ENCODE measurements at regions not wholly inside any gene's neighbourhood (a gene's known extent, or its start where the extent isn't known, plus 50 kb on each side); places are given as distances from the start of the nearest gene placed in this dataset.

DNA sequence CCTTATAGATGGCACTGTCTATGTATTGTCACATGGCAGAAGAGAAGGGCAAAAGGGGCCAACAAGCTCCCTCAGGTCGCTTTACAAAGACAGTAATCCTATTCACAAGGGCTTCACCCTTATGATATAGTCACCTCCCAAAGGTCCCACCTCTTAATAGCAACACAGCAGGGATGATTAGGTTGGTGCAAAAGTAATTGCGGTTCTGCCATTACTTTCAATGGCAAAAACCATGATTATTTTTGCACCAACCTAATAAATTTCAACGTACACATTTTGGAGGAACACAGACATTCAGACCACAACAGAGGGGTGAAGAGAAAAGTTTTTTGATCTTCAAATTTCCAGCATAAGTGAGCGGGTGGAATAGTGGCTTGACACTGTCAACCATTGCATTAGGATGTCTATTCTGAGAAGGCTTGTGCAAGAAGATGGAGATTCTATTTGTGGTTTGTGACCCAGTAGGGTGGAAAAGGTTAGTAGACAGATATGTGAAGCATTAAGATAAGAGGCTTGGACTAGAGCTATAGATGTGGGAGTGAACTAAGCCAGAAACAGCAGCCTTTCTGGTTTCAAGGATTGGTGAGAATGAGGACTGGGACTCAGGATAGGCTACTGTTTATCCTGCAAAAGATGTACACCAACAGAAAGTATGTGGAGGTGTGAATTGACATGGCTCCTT, 75.5 kb upstream of the CPSF6 start:
- TF ChIP-seq, protein P1, sequence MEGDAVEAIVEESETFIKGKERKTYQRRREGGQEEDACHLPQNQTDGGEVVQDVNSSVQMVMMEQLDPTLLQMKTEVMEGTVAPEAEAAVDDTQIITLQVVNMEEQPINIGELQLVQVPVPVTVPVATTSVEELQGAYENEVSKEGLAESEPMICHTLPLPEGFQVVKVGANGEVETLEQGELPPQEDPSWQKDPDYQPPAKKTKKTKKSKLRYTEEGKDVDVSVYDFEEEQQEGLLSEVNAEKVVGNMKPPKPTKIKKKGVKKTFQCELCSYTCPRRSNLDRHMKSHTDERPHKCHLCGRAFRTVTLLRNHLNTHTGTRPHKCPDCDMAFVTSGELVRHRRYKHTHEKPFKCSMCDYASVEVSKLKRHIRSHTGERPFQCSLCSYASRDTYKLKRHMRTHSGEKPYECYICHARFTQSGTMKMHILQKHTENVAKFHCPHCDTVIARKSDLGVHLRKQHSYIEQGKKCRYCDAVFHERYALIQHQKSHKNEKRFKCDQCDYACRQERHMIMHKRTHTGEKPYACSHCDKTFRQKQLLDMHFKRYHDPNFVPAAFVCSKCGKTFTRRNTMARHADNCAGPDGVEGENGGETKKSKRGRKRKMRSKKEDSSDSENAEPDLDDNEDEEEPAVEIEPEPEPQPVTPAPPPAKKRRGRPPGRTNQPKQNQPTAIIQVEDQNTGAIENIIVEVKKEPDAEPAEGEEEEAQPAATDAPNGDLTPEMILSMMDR (IDR thresholded peaks at IDR 0.05), result no peak
- no peak for TF ChIP-seq EZH2 (IDR thresholded peaks at IDR 0.05; ENCODE audit: borderline replicate concordance, insufficient read depth, low read depth, low read length, poor library complexity, severe bottlenecking)
- H3K9me3 Mint-ChIP-seq (ENCODE audit: insufficient read depth), result no peaks in the 10 kb centered on the region
- Histone ChIP-seq H3K4me3 (ENCODE audit: control extremely low read depth in 1 of 5, extremely low read depth in 1 of 5, insufficient read depth in 1 of 5, low read depth in 2 of 5, low read length in 4 of 5) (no peak overlapping the region), H3K36me3 (replicated peaks in 1 of 2; ENCODE audit: control extremely low read depth in 1 of 2, control insufficient read depth in 1 of 2, extremely low read depth in 1 of 2, insufficient read depth in 2 of 2, low read length in 1 of 2) (no peaks in the 10 kb centered on the region), H3K9me3 (ENCODE audit: control extremely low read depth in 1 of 3, control insufficient read depth in 2 of 3, insufficient read depth in 1 of 3, low read length in 2 of 3) (no peaks in the 10 kb centered on the region), H3K9ac (ENCODE audit: low read length) (no peak overlapping the region), H3K79me2 (ENCODE audit: control insufficient read depth, insufficient read depth, low read length) (no peaks in the 10 kb centered on the region), H3K4me2 (replicated peaks; ENCODE audit: low read depth, low read length, poor library complexity, severe bottlenecking) (no peak overlapping the region), H3K4me1 (ENCODE audit: control insufficient read depth in 2 of 2, insufficient read depth in 2 of 2, low read length in 2 of 2) (no peaks in the 10 kb centered on the region), H3K27ac (ENCODE audit: low read length in 2 of 2) (no peak overlapping the region), H4K20me1 (ENCODE audit: control insufficient read depth, insufficient read depth, low read length, poor library complexity, severe bottlenecking) (no peaks in the 10 kb centered on the region), H2AFZ (ENCODE audit: insufficient read depth, low read depth, low read length, poor library complexity, severe bottlenecking) (no peak overlapping the region), H3K27me3 (replicated peaks in 1 of 4; ENCODE audit: control extremely low read depth in 1 of 4, control insufficient read depth in 3 of 4, insufficient read depth in 4 of 4, low read length in 3 of 4) (no peaks in the 10 kb centered on the region)
- CTCF ChIA-PET, result interaction anchor here (1.7 kb wide), 1 partner anchor 8 kb away, joined by 11 read pairs; no protein-coding TSS in a partner anchor
- POLR2A ChIA-PET, result no interaction called here
- H3K27me3 Mint-ChIP-seq, result no peaks in the 10 kb centered on the region
- H3K27ac Mint-ChIP-seq, result no peak overlapping the region
- no peak for DNase-seq
- H3K4me3 Mint-ChIP-seq, result no peak overlapping the region
- peaks cover 3% of the 10 kb centered on the region for H3K4me1 Mint-ChIP-seq
- intact Hi-C loops (cut with micrococcal nuclease), result no loop called here
- 100% methylated on average over 2 of the region's 4 CpGs for WGBS (ENCODE audit: insufficient coverage)
- ATAC-seq (ENCODE audit: low read depth), result no peak

DNA sequence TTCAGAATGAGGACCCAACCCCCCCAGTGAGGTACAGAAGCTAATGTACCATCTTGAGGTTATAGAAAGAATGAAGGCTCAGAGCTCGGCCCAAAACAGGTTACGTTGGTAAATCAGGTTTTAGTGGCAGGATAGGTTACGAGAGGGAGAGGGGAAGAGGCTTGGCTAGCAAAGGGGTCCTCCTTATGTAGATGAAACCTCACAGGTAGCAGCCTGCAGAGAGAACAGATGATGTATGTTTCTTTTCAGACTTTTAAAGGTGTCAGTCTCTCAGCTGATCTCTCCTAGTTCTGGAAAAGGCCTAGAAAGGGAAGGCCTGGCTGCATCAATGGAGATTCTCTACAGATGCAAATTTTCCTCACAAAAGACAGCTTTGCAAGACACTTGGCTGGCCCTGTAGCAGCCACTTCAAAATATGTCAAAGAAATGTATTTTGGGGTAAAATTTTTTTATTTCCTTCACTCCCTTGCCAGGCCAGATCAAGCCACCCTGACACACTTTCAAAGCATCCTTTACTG, 71.7 kb upstream of the CPSF6 start:
- ChIA-PET POLR2A (no interaction called here), CTCF (interaction anchor here (0.9 to 1.6 kb wide), 2 partner anchors 11 to 14 kb away, joined by 3 to 5 read pairs; no protein-coding TSS in a partner anchor)
- no peaks in the 10 kb centered on the region for H3K9me3 ChIP-seq (ENCODE audit: control extremely low read depth in 1 of 3, control insufficient read depth in 2 of 3, insufficient read depth in 1 of 3, low read length in 2 of 3)
- intact Hi-C loops (cut with micrococcal nuclease), result no loop called here
- TF ChIP-seq EZH2 (IDR thresholded peaks at IDR 0.05; ENCODE audit: borderline replicate concordance, insufficient read depth, low read depth, low read length, poor library complexity, severe bottlenecking), result no peak
- TF ChIP-seq, protein P1 (IDR thresholded peaks at IDR 0.05), result no peak
- H3K4me3 ChIP-seq (ENCODE audit: control extremely low read depth in 1 of 5, extremely low read depth in 1 of 5, insufficient read depth in 1 of 5, low read depth in 2 of 5, low read length in 4 of 5), result no peak overlapping the region
- no peak overlapping the region for H3K4me3 Mint-ChIP-seq
- H3K9ac ChIP-seq (ENCODE audit: low read length), result no peak overlapping the region
- H3K27ac Mint-ChIP-seq, result no peak overlapping the region
- DNase-seq (no peak), ATAC-seq (ENCODE audit: low read depth) (no peak)
- H3K27me3 Mint-ChIP-seq, result no peaks in the 10 kb centered on the region
- no peak overlapping the region for H3K4me2 ChIP-seq (replicated peaks; ENCODE audit: low read depth, low read length, poor library complexity, severe bottlenecking)
- no peaks in the 10 kb centered on the region for H4K20me1 ChIP-seq (ENCODE audit: control insufficient read depth, insufficient read depth, low read length, poor library complexity, severe bottlenecking)
- H3K4me1 Mint-ChIP-seq, result no peaks in the 10 kb centered on the region
- no peaks in the 10 kb centered on the region for H3K9me3 Mint-ChIP-seq (ENCODE audit: insufficient read depth)
- no peak overlapping the region for H2AFZ ChIP-seq (ENCODE audit: insufficient read depth, low read depth, low read length, poor library complexity, severe bottlenecking)
- H3K36me3 ChIP-seq (replicated peaks in 1 of 2; ENCODE audit: control extremely low read depth in 1 of 2, control insufficient read depth in 1 of 2, extremely low read depth in 1 of 2, insufficient read depth in 2 of 2, low read length in 1 of 2), result no peaks in the 10 kb centered on the region
- WGBS (ENCODE audit: insufficient coverage), result 92% methylated on average over 3 of the region's 3 CpGs
- no peaks in the 10 kb centered on the region for H3K27me3 ChIP-seq (replicated peaks in 1 of 4; ENCODE audit: control extremely low read depth in 1 of 4, control insufficient read depth in 3 of 4, insufficient read depth in 4 of 4, low read length in 3 of 4)
- H3K79me2 ChIP-seq (ENCODE audit: control insufficient read depth, insufficient read depth, low read length), result no peaks in the 10 kb centered on the region
- no peak overlapping the region for H3K27ac ChIP-seq (ENCODE audit: low read length in 2 of 2)
- no peaks in the 10 kb centered on the region for H3K4me1 ChIP-seq (ENCODE audit: control insufficient read depth in 2 of 2, insufficient read depth in 2 of 2, low read length in 2 of 2)
